ENCODE measurements at regions not wholly inside any gene's neighbourhood (a gene's known extent, or its start where the extent isn't known, plus 50 kb on each side); places are given as distances from the start of the nearest gene placed in this dataset.

GRCh38 chr6:80872199-80872950, 765.9 kb downstream of the BCKDHB start:
- TF ChIP-seq PHF8 (conservative IDR thresholded peaks at IDR 0.05; ENCODE audit: low read depth, low read length) (no peak), SUZ12 (IDR thresholded peaks at IDR 0.05; ENCODE audit: low read length) (no peak), SRF (IDR thresholded peaks at IDR 0.05; ENCODE audit: low read depth, low read length) (no peak), BRCA1 (IDR thresholded peaks at IDR 0.05; ENCODE audit: low read depth, low read length) (no peak), ATF2 (IDR thresholded peaks at IDR 0.05; ENCODE audit: low read length) (no peak), FOSL1 (IDR thresholded peaks at IDR 0.05; ENCODE audit: insufficient read depth, low read depth, low read length) (no peak), KDM1A (IDR thresholded peaks at IDR 0.05; ENCODE audit: borderline replicate concordance, low read length) (no peak), SIRT6 (IDR thresholded peaks at IDR 0.05; ENCODE audit: low read length) (no peak), POU5F1 (IDR thresholded peaks at IDR 0.05; ENCODE audit: low read depth, low read length) (no peak), RNF2 (IDR thresholded peaks at IDR 0.05; ENCODE audit: borderline replicate concordance, low read depth, low read length, missing control alignments, poor library complexity, severe bottlenecking) (no peak)
- H4K5ac ChIP-seq (ENCODE audit: insufficient read length, low read depth, low read length): no peak overlapping the region
- no peak overlapping the region for H2BK15ac ChIP-seq (ENCODE audit: low read length)
- H3K27me3 ChIP-seq (replicated peaks in 1 of 4; ENCODE audit: control insufficient read depth in 3 of 4, extremely low read depth in 1 of 4, insufficient read depth in 3 of 4, low read length in 3 of 4): no peaks in the 10 kb centered on the region
- no peak overlapping the region for H2BK5ac ChIP-seq (ENCODE audit: low read depth, low read length)
- no peaks in the 10 kb centered on the region for H3K79me2 ChIP-seq (ENCODE audit: control insufficient read depth in 1 of 2, insufficient read depth in 2 of 2, low read length in 2 of 2)
- H3K14ac ChIP-seq (ENCODE audit: insufficient read length): no peak overlapping the region
- H2BK20ac ChIP-seq (ENCODE audit: low read length): no peak overlapping the region
- H2BK12ac ChIP-seq (ENCODE audit: low read depth, low read length): no peak overlapping the region
- H3K9me3 ChIP-seq (ENCODE audit: insufficient read depth in 2 of 2, low read depth in 1 of 2, low read length in 1 of 2): no peaks in the 10 kb centered on the region
- H3K36me3 ChIP-seq (ENCODE audit: control insufficient read depth in 2 of 4, insufficient read depth in 4 of 4, low read length in 3 of 4): no peaks in the 10 kb centered on the region
- CTCF ChIA-PET (ENCODE audit: partially characterized antibody): interaction anchor here (0.6 kb wide), 1 partner anchor 546 kb away, joined by 3 read pairs; no protein-coding TSS in a partner anchor
- no peak overlapping the region for H2AK5ac ChIP-seq (ENCODE audit: low read depth, low read length)
- H4K91ac ChIP-seq (replicated peaks; ENCODE audit: insufficient read length, low read length): no peak overlapping the region
- H3K4me3 ChIP-seq (ENCODE audit: extremely low read depth in 1 of 4, insufficient read depth in 2 of 4, low read depth in 3 of 4, low read length in 4 of 4): no peak overlapping the region
- H3K4ac ChIP-seq (replicated peaks; ENCODE audit: insufficient read length, low read depth, low read length): no peak overlapping the region
- no peaks in the 10 kb centered on the region for H3K4me1 ChIP-seq (replicated peaks in 1 of 4; ENCODE audit: control insufficient read depth in 3 of 4, insufficient read depth in 4 of 4, low read length in 3 of 4)
- H3K27ac ChIP-seq (ENCODE audit: low read depth, low read length): no peak overlapping the region
- H3K56ac ChIP-seq (replicated peaks; ENCODE audit: insufficient read length, low read depth, low read length): no peak overlapping the region
- H2BK120ac ChIP-seq (replicated peaks; ENCODE audit: low read depth, low read length): no peak overlapping the region
- DNase-seq (ENCODE audit: low read depth in 1 of 2, low spot score in 2 of 2) (no peak), FAIRE-seq (no peak)
- H3K4me2 ChIP-seq (ENCODE audit: insufficient read depth in 1 of 2, low read depth in 2 of 2, low read length in 2 of 2): no peak overlapping the region
- POLR2A ChIA-PET (ENCODE audit: partially characterized antibody): no interaction called here
- no peaks in the 10 kb centered on the region; the same call in 1 of the 2 replicates for H3K23me2 ChIP-seq (ENCODE audit: low read depth, low read length)
- H4K8ac ChIP-seq (ENCODE audit: extremely low read depth, insufficient read depth, low read length): no peak overlapping the region
- no peak overlapping the region for H3K23ac ChIP-seq (ENCODE audit: insufficient read length)
- no peak overlapping the region for H3K9ac ChIP-seq (replicated peaks in 1 of 4; ENCODE audit: extremely low read depth in 1 of 4, low read depth in 3 of 4, low read length in 3 of 4)
- WGBS, 2 experiments (ENCODE audit: extremely low coverage in 1 of 2, insufficient coverage in 1 of 2, insufficient read length in 1 of 2, insufficient replicate concordance in 2 of 2, low coverage in 1 of 2, low lambda C conversion rate in 2 of 2, missing lambda C conversion rate in 1 of 2): 94% methylated on average over 3 of the region's 3 CpGs; no CpG with 5 or more reads in 1 of the 2 experiments
- no peak overlapping the region for H2AFZ ChIP-seq (ENCODE audit: low read length)
- H4K20me1 ChIP-seq (replicated peaks in 1 of 2; ENCODE audit: control insufficient read depth in 1 of 2, insufficient read depth in 2 of 2, low read length in 2 of 2): no peaks in the 10 kb centered on the region
- no peak overlapping the region for H3K18ac ChIP-seq (ENCODE audit: extremely low read depth, low read length)
- H3K79me1 ChIP-seq (ENCODE audit: low read depth, low read length): no peaks in the 10 kb centered on the region

Measured in H1 (cell line).